Body of pancreas (tissue), 4 donors: ENCODE measurements at regions not wholly inside any gene's neighbourhood (a gene's known extent, or its start where the extent isn't known, plus 50 kb on each side); places are given as distances from the start of the nearest gene placed in this dataset.

Experiments
- ATAC-seq: fragments of 150-250 bp; one replicate; pipeline ENCODE4 v1.9.1; 2016
- DNase-seq, 4 donors: peaks; one replicate each; pipeline ENCODE4 v3.0.0-alpha.2; 2019
- H3K27ac ChIP-seq, 4 donors: fragments of 200-600 bp; sonication (generic); 1 replicate in 3 of 4; 2 replicates in 1 of 4; pipeline versions ENCODE4 v1.5.1 to v1.6.1; 2016 to 2019; ENCODE audit warnings: mild to moderate bottlenecking in 1 of 4, mixed read lengths in 1 of 4, moderate library complexity in 1 of 4
- H3K27me3 ChIP-seq, 2 donors: fragments of 200-600 bp; sonication (generic); one replicate each; pipeline ENCODE4 v1.6.0; 2016; ENCODE audit warnings: mild to moderate bottlenecking in 1 of 2
- H3K36me3 ChIP-seq, 2 donors: fragments of 200-600 bp; sonication (generic); replicated peaks in 1 of 2; 2 replicates each; pipeline ENCODE4 v1.5.1; 2016; ENCODE audit warnings: low read depth in 2 of 2; ENCODE audit not compliant: insufficient read depth in 1 of 2
- H3K4me1 ChIP-seq: fragments of 200-600 bp; sonication (generic); one replicate; pipeline ENCODE4 v1.6.0; 2016
- H3K4me3 ChIP-seq, 2 donors: fragments of 200-600 bp; sonication (generic); 1 replicate in 1 of 2; 2 replicates in 1 of 2; pipeline ENCODE4 v1.5.1; 2016 to 2019
- H3K9me3 ChIP-seq, 3 donors: fragments of 200-600 bp; sonication (generic); 1 replicate in 2 of 3; 2 replicates in 1 of 3; pipeline ENCODE4 v1.5.1; 2016
- CTCF ChIP-seq, 7 experiments: fragments of 450-650 bp in 4 of 7; fragments of 200-600 bp in 3 of 7; sonication (generic) in 3 of 7; IDR thresholded peaks; one replicate each; pipeline ENCODE4 v1.5.1; 2016 to 2019; ENCODE audit warnings: antibody characterized with exemption in 7 of 7
- POLR2A ChIP-seq, 3 donors: fragments of 450-650 bp; IDR thresholded peaks; one replicate each; pipeline ENCODE4 v1.6.1; 2016; ENCODE audit warnings: antibody characterized with exemption in 3 of 3, mild to moderate bottlenecking in 2 of 3
- WGBS, 2 donors: methylation state at CpG; one replicate each; pipeline ENCODE4 v1.1.5; 2017; 5-methylcytosine and 5-hydroxymethylcytosine counted together
- intact Hi-C: fragments of 100-400 bp; cut with DNase I; formaldehyde crosslinking; loops from one replicate; pipeline ENCODE4 v1.15.1; 2023

GRCh38 chr4:13238936-13239335, 245.2 kb downstream of the RAB28 start:
- ATAC-seq (no peak), DNase-seq (no peak)
- Histone ChIP-seq H3K9me3 (no peaks in the 10 kb centered on the region), H3K36me3 (no peaks in the 10 kb centered on the region), H3K4me1 (no peaks in the 10 kb centered on the region), H3K27me3 (no peaks in the 10 kb centered on the region), H3K27ac (no peak overlapping the region), H3K4me3 (no peak overlapping the region)
- TF ChIP-seq CTCF (IDR thresholded peaks at IDR 0.05) (no peak), POLR2A (IDR thresholded peaks at IDR 0.05) (no peak)
- intact Hi-C loops: no loop called here
- WGBS, 2 donors: 64 to 77% methylated on average over 2 of the region's 2 CpGs

- DNase-seq (no peak), ATAC-seq (no peak)
- H3K27me3 ChIP-seq: no peaks in the 10 kb centered on the region
- H3K4me3 ChIP-seq: no peak overlapping the region
- no peak for TF ChIP-seq CTCF (IDR thresholded peaks at IDR 0.05)
- no peak for TF ChIP-seq POLR2A (IDR thresholded peaks at IDR 0.05)
- H3K9me3 ChIP-seq: no peaks in the 10 kb centered on the region
- H3K27ac ChIP-seq: no peak overlapping the region
- WGBS, 2 donors: 90 to 93% methylated on average over 4 of the region's 4 CpGs
- intact Hi-C loops: no loop called here
- H3K36me3 ChIP-seq: no peaks in the 10 kb centered on the region
- H3K4me1 ChIP-seq: no peaks in the 10 kb centered on the region
Observed at GRCh38 chr4:13236485-13236884, 247.7 kb downstream of the RAB28 start.

- ATAC-seq (no peak), DNase-seq (no peak)
- Histone ChIP-seq H3K27me3 (no peaks in the 10 kb centered on the region), H3K4me1 (no peaks in the 10 kb centered on the region), H3K27ac (no peak overlapping the region), H3K4me3 (no peak overlapping the region), H3K36me3 (no peaks in the 10 kb centered on the region), H3K9me3 (no peaks in the 10 kb centered on the region)
- TF ChIP-seq POLR2A (IDR thresholded peaks at IDR 0.05) (no peak), CTCF (IDR thresholded peaks at IDR 0.05) (no peak)
- intact Hi-C loops: no loop called here
- 73 to 76% methylated on average over 1 of the region's 1 CpG for WGBS, 2 donors
Observed at GRCh38 chr4:13233755-13234154, 250.4 kb downstream of the RAB28 start.

GRCh38 chr4:13219971-13220370, 264.2 kb downstream of the RAB28 start:
- H3K27me3 ChIP-seq: no peaks in the 10 kb centered on the region
- no peak for DNase-seq
- H3K9me3 ChIP-seq: no peaks in the 10 kb centered on the region
- no peak overlapping the region for H3K4me3 ChIP-seq
- ATAC-seq: no peak
- intact Hi-C loops: no loop called here
- 88 to 92% methylated on average over 4 of the region's 4 CpGs for WGBS, 2 donors
- no peak overlapping the region for H3K27ac ChIP-seq
- H3K4me1 ChIP-seq: no peaks in the 10 kb centered on the region
- TF ChIP-seq CTCF (IDR thresholded peaks at IDR 0.05) (no peak), POLR2A (IDR thresholded peaks at IDR 0.05) (no peak)
- no peaks in the 10 kb centered on the region for H3K36me3 ChIP-seq

- H3K4me3 ChIP-seq: no peak overlapping the region
- no peaks in the 10 kb centered on the region for H3K36me3 ChIP-seq
- 70 to 77% methylated on average over 4 of the region's 4 CpGs for WGBS, 2 donors
- H3K4me1 ChIP-seq: no peaks in the 10 kb centered on the region
- ATAC-seq (no peak), DNase-seq (peak in 1 of 4 donors; percentile 7)
- no peak for TF ChIP-seq POLR2A (IDR thresholded peaks at IDR 0.05)
- TF ChIP-seq CTCF (IDR thresholded peaks at IDR 0.05): no peak
- H3K27me3 ChIP-seq: no peaks in the 10 kb centered on the region
- intact Hi-C loops: no loop called here
- no peaks in the 10 kb centered on the region for H3K9me3 ChIP-seq
- H3K27ac ChIP-seq: no peak overlapping the region
Observed at GRCh38 chr4:13218326-13218958, 265.7 kb downstream of the RAB28 start.
